SKM-1 treated with dmso at 0.1 percent for 144 hours (cell line): ENCODE measurements at regions not wholly inside any gene's neighbourhood (a gene's known extent, or its start where the extent isn't known, plus 50 kb on each side); places are given as distances from the start of the nearest gene placed in this dataset.

ENCODE experiments used
- DNase-seq: peaks from one replicate; lab custom pipeline; 2025; ENCODE audit not compliant: unreplicated experiment; lab: John Stamatoyannopoulos, UW

- DNase-seq: no peak
These were observed 51.4 kb upstream of the SOX2 start for GRCh38 chr3:181660337-181660736.

DNA sequence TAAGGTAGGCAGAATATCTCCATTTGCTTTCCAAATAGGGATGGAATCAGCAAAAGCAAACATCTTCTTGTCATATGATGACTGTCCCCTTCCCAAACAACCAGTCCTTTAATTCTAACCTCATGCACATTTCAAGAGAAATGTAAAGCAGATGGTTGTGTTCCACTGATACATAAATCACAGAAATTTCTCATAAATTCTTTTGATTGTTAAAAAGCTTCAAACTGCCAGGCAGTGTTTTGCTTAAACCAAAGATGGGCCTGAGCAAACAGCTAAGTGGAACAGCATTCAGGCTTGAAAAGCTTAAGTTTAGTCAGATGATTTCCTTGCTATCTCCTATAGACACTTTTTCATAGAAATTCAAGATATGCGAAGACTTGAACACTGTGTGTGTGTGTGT is 74.3 kb upstream of the SOX2 start:
- DNase-seq: no peak

GRCh38 chr3:181637056-181637455 is 74.7 kb upstream of the SOX2 start:
- DNase-seq: no peak

DNA sequence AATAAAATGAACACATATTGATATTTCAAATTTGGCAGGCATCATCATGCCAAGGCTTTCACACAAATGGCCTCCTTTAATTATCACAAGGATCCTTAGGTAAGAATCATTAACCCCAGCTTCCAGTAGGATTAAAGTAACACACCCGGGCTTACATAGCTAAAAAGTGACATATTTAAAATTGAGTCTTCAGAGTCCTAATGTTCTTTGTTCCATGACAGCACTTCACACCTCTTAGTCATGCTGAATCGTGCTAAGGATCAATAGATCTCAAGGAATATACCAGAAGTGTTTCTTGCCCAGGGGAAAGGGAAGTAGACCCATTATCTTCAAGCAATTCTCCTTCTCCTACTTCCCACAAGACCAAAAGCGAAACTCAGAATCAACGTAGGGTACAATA is 76.6 kb upstream of the SOX2 start:
- no peak for DNase-seq

- DNase-seq: no peak
These were observed 78.2 kb upstream of the SOX2 start for GRCh38 chr3:181633556-181633955.

- DNase-seq: no peak
These were observed 79.8 kb upstream of the SOX2 start for GRCh38 chr3:181631901-181632300.

DNA sequence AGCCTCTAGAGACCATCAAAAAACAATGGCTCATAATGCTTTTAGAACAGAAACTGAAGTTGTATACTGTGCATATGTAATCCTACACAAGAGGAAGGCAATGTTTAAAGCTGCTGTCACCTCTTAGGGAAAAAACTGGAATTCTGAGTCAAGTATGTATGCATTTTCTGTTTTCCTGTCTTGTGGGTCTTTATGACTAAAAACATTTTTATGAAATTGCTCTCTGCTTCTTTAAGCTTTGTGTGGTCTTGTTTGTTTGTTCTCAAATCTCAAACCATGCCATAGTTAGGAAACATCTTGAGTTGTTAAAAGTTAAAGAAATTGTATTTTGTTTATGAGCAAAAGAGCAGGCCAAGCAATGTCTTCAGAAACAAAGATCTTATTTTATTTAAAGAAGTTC is 80.9 kb upstream of the SOX2 start:
- no peak for DNase-seq

DNA sequence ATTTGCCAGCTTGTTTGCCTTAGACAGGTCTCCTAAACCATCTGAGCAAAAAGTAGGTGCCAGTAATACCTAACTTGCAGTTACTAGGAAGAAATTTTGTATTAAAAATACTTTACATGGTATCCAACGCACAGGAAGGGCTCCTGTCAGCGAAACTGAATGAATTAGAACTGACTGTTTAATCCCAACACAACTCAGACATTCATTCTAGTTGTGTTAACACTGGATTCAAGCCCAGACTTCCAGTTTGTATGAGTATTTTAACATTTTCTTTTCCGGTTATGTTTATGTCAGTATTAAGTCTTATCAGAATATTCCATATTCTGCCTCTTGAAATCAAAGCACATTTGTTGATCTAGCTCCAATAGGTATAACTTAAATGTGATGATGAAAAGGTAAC is 82.0 kb upstream of the SOX2 start:
- DNase-seq: no peak

DNA sequence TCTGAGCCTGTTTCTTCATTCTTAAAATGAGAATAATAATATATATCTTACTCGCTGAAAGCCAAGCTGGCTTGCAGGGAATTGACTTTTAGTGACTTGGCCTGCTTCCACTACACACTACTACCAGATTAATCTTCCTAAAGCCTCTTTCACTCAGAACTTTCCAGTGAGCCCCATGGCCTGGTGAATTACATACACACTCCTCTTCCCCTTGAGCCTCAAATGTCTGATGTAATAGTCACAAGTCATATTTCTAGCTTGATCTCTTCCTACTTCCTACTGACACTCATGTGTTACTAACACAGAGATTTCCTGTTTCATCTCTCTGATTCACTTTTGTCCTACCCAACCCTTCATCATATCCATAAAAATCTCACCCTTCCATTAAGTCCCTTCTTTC is 82.7 kb upstream of the SOX2 start:
- DNase-seq: peak; percentile 63

DNA sequence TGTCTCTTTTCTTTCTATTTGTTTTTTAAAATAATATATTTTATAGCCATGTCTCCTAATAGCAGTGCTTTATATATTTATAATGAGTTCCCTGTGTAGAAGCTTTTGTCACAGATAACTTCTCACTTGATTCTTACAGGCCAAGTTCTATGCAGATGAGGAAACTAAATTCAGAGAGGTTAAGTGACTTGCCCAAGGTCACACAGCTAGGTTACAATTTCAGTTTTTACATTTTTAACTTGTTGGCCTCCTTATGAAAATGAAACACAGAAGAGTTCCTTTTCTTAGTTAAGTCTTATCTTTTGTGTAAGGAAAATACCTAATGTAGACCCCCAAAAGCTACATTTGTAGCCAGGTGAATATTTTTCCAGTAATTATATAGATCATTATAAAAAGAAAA is 83.3 kb upstream of the SOX2 start:
- DNase-seq: no peak

- no peak for DNase-seq
These were observed 85.7 kb upstream of the SOX2 start for GRCh38 chr3:181626036-181626435.

GRCh38 chr3:181623924-181624694 is 87.6 kb upstream of the SOX2 start:
- DNase-seq: peak; percentile 41

DNA sequence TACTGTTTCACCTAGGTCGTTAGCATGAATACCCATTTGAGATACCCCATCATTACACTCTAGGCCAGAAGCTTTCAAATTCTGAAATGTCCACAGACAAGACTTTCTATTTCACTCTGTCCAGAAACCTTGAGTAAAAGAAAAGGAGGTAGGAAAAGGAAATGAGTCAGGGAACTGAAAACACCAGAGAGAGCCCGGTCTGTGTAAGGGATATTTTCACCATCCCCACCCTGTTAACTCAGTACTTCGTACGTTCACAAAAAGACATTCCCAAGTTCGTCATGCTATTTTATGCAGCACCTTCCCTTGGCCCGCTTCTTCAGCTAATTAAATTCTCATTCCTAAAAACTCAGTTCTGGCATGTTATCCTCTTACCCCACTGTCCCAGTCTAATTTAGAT is 89.4 kb upstream of the SOX2 start:
- DNase-seq: no peak

GRCh38 chr3:181619897-181620296 is 91.8 kb upstream of the SOX2 start:
- DNase-seq: no peak

DNA sequence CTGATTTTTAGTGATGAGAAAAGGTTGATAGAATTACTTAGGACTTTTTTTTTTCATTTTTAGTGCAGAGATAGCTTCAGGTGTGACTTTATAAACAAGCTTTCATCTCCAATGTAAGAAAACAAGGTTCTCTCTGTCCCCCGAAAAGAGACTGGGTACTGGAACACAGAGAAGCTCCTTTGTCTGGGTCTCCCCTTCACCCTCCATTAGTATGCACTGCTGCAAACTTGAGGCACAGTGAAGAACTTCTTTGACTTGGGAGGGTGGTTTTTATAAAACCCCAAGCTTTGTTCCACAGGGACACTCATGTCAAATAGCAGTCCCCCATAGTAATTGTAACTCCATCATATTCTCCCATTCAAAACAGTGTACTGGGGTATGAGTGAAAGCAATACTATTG is 93.5 kb upstream of the SOX2 start:
- DNase-seq: no peak

DNA sequence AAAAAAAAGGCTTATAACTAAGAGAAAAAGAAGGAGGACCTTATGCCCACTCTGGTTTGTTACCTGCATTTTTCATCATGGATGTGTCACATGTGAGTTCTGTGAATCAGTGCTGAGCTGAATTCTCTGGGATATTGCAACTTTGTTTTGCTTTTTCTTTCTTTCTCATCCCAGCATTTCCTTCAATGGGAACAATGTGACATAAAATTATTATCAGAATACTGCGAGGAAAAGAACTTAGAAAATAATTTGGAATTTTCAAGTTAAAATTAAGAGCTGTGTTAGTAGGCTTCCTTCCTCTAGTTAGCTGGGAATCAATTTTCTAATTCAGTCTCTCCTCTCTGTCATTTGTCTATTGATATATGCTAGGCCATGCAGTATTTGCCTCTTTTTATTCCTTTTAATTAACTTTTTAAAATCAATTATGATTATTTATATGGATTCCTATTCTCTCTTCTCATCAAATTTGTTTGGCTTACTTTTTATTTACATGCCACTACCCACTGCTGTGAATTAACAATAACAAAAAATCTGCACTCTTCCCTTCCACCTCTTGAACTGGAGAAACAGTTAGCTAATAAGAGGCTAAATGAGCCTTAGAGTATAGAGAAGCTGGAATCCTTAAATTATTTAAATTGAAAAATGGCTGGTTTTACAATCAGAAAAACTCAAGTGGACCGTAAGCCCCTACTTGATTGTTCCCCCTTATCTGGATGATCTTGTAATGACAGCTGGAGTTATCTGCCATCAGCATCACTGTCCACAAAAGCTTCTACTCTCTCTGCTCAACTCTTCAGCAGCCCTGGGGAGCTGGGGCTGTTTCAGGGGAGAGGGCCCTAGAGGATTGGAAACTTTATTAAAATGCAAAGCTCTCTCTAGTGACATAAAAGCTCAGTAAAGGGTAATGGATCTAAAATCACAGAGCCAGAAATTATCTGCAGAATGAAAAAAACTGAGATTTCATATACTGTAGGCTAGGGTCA is 95.3 kb upstream of the SOX2 start:
- no peak for DNase-seq

DNA sequence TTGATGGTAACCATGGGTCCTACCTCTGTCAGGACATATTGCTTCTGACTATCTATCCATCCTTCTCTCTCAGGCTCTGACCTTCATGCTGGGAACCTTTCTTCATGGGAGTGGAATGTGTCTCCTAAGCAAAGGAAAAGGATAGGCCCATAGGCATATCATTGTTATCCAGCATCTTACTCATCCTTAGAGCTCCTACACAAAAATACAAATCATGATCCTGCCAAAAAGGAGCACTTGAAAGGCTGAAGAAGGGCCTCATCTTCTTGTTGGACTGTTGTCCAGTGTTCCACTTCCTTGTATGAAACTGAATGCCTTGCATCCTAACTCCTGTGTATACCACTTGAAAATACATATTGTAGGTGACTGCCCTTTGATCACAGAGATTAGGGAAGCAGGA is 96.1 kb upstream of the SOX2 start:
- DNase-seq: no peak

GRCh38 chr3:181614878-181615277 is 96.8 kb upstream of the SOX2 start:
- DNase-seq: no peak

- DNase-seq: no peak
These were observed 97.9 kb upstream of the SOX2 start for GRCh38 chr3:181613813-181614212.

DNA sequence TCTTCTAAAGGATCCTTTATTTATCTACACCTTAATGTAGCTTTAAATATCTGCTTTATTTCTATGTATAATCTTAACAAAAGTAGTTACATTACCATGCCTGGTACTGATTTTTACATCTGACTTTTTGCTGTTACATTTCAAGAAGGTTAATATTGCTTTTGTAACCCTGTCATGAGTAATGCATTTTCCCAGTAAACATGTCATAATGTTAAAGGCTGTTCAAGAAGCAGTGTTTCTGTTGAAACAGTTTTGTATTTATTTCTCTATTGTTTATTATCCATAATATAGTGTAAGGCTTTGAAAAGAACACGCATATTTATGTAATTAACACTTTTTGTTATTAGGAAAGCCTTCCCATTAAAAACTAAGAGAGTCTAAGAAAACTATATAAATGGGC is 98.5 kb upstream of the SOX2 start:
- no peak for DNase-seq

DNA sequence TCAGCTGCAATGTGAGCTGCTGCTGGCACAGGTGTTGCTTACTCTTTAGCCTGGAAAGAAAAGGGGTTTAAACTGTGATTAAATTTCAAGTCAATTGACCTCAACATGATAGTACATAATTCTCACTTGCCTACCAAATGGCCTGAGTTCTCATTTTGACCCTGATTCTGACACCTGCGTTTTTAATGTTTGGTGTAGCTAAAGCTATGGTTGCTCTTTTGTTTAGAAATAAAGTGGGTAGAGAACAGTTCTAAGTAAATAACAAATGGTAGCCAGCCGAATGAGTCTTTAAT is 100.8 kb upstream of the SOX2 start:
- DNase-seq: no peak
